Nephron progenitor cell (in vitro differentiated cells): ENCODE measurements at regions not wholly inside any gene's neighbourhood (a gene's known extent, or its start where the extent isn't known, plus 50 kb on each side); places are given as distances from the start of the nearest gene placed in this dataset.
A peak's percentile ranks its signal among the peaks of the same experiment; 100 is the strongest.

Source experiments
- DNase-seq: peaks from one replicate; pipeline ENCODE4 v3.0.0; 2021
- H3K27ac Mint-ChIP-seq: 2 replicates; pipeline ENCODE4 v1.8.0; 2021; ENCODE audit warnings: mild to moderate bottlenecking, moderate library complexity, mixed read lengths
- H3K27me3 Mint-ChIP-seq: 2 replicates; pipeline ENCODE4 v1.8.0; 2021; ENCODE audit warnings: mild to moderate bottlenecking, low read depth, mixed read lengths; ENCODE audit not compliant: poor library complexity
- H3K36me3 Mint-ChIP-seq: 2 replicates; pipeline ENCODE4 v1.8.0; 2021; ENCODE audit warnings: low read depth, mixed read lengths
- H3K4me1 Mint-ChIP-seq: 2 replicates; pipeline ENCODE4 v1.8.0; 2021; ENCODE audit warnings: mixed read lengths
- H3K4me3 Mint-ChIP-seq: 2 replicates; pipeline ENCODE4 v1.8.0; 2021; ENCODE audit warnings: mild to moderate bottlenecking, moderate library complexity, mixed read lengths
- H3K9me3 Mint-ChIP-seq: 2 replicates; pipeline ENCODE4 v1.8.0; 2021; ENCODE audit warnings: mild to moderate bottlenecking, moderate library complexity, mixed read lengths
- TF ChIP-seq, protein P1 (sequence below): fragments of 200-600 bp; sonication (generic); IDR thresholded peaks from 2 replicates; pipeline ENCODE4 v1.5.0; 2021; ENCODE audit warnings: antibody characterized with exemption

DNA sequence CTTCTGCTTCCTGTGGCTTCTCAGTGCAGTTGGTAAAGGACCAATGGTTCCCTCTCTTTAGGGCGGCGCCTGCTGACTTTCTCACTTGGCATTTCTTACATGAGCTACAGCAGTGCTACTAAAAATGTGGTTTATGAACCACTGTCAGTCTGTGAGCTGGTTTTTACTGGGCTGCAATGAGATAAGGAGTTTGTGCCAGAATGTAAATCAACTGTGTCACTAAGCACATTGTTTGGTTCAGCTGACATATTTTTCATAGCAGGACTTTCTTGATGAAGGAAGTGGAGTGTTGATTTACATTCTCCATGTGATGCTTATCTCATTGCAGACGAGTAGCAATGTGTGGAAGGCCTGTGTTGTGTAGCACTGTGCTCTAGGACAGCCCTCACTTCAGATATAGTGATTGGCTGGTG lies 463.3 kb downstream of the SOX6 start:
- H3K4me3 Mint-ChIP-seq: no peak overlapping the region
- H3K27ac Mint-ChIP-seq: no peak overlapping the region
- no peaks in the 10 kb centered on the region for H3K9me3 Mint-ChIP-seq
- no peak for DNase-seq
- no peaks in the 10 kb centered on the region for H3K36me3 Mint-ChIP-seq
- H3K4me1 Mint-ChIP-seq: peaks cover 56% of the 10 kb centered on the region
- TF ChIP-seq, protein P1, sequence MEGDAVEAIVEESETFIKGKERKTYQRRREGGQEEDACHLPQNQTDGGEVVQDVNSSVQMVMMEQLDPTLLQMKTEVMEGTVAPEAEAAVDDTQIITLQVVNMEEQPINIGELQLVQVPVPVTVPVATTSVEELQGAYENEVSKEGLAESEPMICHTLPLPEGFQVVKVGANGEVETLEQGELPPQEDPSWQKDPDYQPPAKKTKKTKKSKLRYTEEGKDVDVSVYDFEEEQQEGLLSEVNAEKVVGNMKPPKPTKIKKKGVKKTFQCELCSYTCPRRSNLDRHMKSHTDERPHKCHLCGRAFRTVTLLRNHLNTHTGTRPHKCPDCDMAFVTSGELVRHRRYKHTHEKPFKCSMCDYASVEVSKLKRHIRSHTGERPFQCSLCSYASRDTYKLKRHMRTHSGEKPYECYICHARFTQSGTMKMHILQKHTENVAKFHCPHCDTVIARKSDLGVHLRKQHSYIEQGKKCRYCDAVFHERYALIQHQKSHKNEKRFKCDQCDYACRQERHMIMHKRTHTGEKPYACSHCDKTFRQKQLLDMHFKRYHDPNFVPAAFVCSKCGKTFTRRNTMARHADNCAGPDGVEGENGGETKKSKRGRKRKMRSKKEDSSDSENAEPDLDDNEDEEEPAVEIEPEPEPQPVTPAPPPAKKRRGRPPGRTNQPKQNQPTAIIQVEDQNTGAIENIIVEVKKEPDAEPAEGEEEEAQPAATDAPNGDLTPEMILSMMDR: no peak
- H3K27me3 Mint-ChIP-seq: peaks cover 15% of the 10 kb centered on the region

DNA sequence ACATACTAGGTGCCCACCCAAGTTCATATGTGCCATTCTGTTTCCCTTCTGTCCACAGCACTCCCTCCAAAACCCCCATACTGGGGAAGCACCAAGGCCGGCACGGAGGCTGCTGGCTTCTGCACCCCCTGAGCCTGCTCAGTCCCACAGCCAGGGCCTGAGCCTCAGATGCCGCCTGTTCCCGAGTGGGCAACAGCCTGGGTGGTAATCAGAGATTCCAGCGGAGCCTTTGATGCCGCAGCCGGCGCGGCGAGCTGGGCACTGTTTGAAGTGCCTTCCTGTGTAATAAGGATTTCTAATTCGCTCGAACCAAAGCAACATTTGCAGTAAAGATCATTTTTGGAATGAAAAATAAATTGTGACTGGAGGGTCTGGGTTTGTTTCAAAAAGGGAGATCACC lies 460.3 kb downstream of the SOX6 start:
- H3K4me3 Mint-ChIP-seq: no peak overlapping the region
- H3K9me3 Mint-ChIP-seq: no peaks in the 10 kb centered on the region
- TF ChIP-seq, protein P1: no peak

DNA sequence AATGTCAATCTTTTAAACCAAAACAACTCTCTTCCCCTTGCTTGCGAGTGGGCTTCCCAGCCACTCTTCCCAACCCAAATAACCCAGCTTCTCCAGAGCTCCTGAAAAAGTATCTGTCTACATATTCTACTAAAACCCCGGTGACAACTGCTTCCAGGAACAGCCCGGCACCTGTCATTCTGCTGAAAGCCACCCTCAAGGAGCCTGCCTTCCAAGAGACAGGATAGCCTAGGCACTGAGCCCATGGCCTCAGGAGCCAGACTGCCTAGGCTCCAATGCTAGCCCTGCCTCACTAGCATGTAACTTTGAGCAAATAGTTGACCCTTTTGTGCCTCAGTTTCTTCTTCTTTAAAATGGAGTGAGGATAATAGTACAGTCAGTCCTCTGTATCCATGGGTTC lies 459.8 kb downstream of the SOX6 start:
- H3K4me3 Mint-ChIP-seq: no peak overlapping the region
- TF ChIP-seq, protein P1: no peak
- H3K27me3 Mint-ChIP-seq: peaks cover 16% of the 10 kb centered on the region
- no peak overlapping the region for H3K27ac Mint-ChIP-seq
- H3K36me3 Mint-ChIP-seq: no peaks in the 10 kb centered on the region
- DNase-seq: no peak
- no peaks in the 10 kb centered on the region for H3K9me3 Mint-ChIP-seq
- H3K4me1 Mint-ChIP-seq: peaks cover 54% of the 10 kb centered on the region

More for the DNA sequence above, 460.3 kb downstream of the SOX6 start:
- Mint-ChIP-seq H3K4me1 (peaks cover 49% of the 10 kb centered on the region), H3K27me3 (peaks cover 16% of the 10 kb centered on the region), H3K36me3 (no peaks in the 10 kb centered on the region), H3K27ac (no peak overlapping the region)
- DNase-seq: no peak

DNA sequence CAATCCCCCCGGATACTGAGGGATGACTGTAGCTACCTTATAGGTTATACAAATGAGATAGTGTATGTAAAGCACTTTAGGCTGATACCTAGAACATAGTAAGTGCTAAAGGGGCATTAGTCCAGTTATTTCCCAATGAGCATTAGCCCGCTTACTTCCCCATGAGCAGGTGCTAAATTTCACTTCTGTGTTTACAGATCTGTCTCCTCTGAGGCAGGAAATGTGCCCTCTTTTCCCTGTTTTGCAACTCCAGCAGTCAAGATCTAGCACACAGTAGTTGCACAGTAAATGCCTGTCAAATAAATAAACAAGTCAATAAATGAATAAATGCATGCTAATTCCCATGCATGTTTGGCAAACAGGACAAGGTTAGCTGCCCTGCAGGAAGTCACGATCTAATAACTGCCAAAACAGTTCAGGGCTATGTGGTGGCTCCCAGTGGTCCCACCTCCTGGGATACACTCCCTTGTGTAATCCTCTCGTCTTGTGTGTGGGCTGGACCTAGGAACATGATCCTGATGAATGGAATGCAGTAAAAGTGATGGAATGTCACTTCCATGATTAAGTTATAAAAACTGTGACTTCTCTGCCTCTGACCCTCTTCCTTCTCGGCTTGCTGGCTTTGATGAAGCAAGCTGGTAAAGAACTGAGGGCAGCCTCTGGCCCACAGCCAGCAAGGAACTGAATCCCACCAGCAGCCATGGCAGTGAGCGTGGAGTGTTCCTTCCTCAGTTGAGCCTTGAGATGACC lies 459.0 kb downstream of the SOX6 start:
- TF ChIP-seq, protein P1: no peak
- no peak overlapping the region for H3K4me3 Mint-ChIP-seq
- peak overlapping the region; percentile 18 for H3K27ac Mint-ChIP-seq
- H3K9me3 Mint-ChIP-seq: no peaks in the 10 kb centered on the region
- H3K36me3 Mint-ChIP-seq: no peaks in the 10 kb centered on the region
- peaks cover 61% of the 10 kb centered on the region for H3K4me1 Mint-ChIP-seq
- no peak for DNase-seq
- H3K27me3 Mint-ChIP-seq: peaks cover 16% of the 10 kb centered on the region

DNA sequence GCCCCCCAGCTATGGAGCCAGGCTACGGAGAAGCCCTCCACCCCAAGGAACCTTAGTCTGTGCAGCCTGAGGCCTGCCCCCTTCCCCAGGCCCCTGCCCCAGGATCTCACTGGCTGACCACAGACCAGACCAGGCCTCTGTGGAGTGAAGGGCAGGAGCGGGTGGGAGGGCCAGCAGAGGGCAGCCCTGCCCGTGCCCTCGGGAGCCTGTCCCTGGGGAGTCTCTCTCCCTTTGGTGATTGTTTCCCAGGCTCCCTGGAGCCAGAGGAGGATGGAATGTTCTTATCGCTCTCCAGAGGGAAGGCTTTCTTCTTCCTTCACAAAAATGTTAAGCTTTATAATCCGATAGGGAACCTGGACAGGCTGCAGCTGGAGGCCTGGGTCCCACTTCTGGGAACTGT lies 455.3 kb downstream of the SOX6 start:
- H3K9me3 Mint-ChIP-seq: no peaks in the 10 kb centered on the region
- peak overlapping the region; percentile 72 for H3K27ac Mint-ChIP-seq
- peak; percentile 19 for DNase-seq
- no peak overlapping the region for H3K4me3 Mint-ChIP-seq
- H3K4me1 Mint-ChIP-seq: peaks cover 61% of the 10 kb centered on the region
- H3K27me3 Mint-ChIP-seq: peaks cover 13% of the 10 kb centered on the region
- TF ChIP-seq, protein P1: no peak
- H3K36me3 Mint-ChIP-seq: no peaks in the 10 kb centered on the region

DNA sequence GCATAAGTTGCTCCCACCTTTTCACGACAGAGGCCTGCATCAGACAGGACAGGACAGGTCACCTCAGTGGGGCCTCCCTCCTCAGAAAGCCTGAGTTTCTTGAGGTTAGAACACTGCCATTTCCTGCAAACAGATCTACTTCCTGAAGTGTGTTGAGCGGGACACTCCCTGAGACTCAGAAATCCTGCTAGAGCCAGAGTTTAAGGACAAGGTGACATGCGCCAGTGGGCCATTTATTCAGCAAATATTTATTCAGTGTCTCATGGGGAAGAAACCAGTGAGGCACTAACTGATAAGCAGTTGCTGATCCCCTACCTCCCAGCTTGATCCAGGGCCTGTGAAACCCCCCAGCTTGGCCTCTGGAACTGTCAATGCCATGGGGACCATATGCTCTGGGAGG lies 454.6 kb downstream of the SOX6 start:
- Mint-ChIP-seq H3K4me3 (no peak overlapping the region), H3K27me3 (peaks cover 13% of the 10 kb centered on the region), H3K4me1 (peaks cover 54% of the 10 kb centered on the region), H3K36me3 (no peaks in the 10 kb centered on the region), H3K9me3 (no peaks in the 10 kb centered on the region), H3K27ac (peak overlapping the region; percentile 68)
- no peak for DNase-seq
- TF ChIP-seq, protein P1: no peak
